Muscle of leg (tissue), 3 donors: ENCODE measurements at regions not wholly inside any gene's neighbourhood (a gene's known extent, or its start where the extent isn't known, plus 50 kb on each side); places are given as distances from the start of the nearest gene placed in this dataset.

ENCODE experiments used
- DNase-seq: peaks from one replicate; pipeline ENCODE4 v3.0.0; 2013
- H3K27ac ChIP-seq: one replicate; pipeline ENCODE4 v1.5.1; 2013; ENCODE audit warnings: mild to moderate bottlenecking, low read length, control low read depth
- H3K27me3 ChIP-seq: one replicate; pipeline ENCODE4 v1.6.1; 2013; ENCODE audit warnings: low read length; ENCODE audit not compliant: control insufficient read depth, insufficient read depth
- H3K36me3 ChIP-seq: one replicate; pipeline ENCODE4 v1.6.1; 2013; ENCODE audit warnings: low read length; ENCODE audit not compliant: control insufficient read depth, insufficient read depth
- H3K4me1 ChIP-seq: one replicate; pipeline ENCODE4 v1.6.1; 2013; ENCODE audit warnings: low read length; ENCODE audit not compliant: control insufficient read depth, insufficient read depth
- H3K4me3 ChIP-seq: one replicate; pipeline ENCODE4 v1.5.1; 2013; ENCODE audit warnings: low read length, control low read depth
- H3K9me3 ChIP-seq: replicated peaks from 2 replicates; pipeline ENCODE4 v1.6.1; 2013; ENCODE audit warnings: low read depth, low read length; ENCODE audit not compliant: control insufficient read depth
- WGBS: methylation state at CpG from one replicate; pipeline ENCODE4 v1.1.5; 2013; ENCODE audit warnings: missing lambda C conversion rate; ENCODE audit not compliant: insufficient coverage; 5-methylcytosine and 5-hydroxymethylcytosine counted together

DNA sequence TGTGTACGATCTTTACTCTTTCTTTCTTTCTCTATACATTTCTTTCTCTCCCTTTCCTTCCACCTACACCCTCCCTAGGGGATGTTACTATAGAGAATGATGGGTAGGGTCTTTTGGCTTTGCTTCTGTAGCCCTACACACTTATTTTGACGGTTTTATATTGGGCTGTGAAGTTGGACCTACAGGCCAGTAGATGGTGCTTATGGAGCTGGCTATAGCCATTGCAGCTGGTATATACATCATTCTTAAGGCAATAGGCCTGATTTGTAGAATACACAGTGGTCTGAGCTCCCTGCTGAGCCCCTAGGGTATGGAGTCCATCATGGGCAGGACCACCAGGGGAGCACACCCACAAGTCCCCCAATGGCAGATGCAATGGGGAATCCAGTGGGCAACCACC is 1869.7 kb downstream of the STIM2 start:
- Histone ChIP-seq H3K4me1 (no peaks in the 10 kb centered on the region), H3K27me3 (no peaks in the 10 kb centered on the region), H3K9me3 (no peaks in the 10 kb centered on the region), H3K36me3 (no peaks in the 10 kb centered on the region), H3K4me3 (no peak overlapping the region), H3K27ac (no peak overlapping the region)
- no CpG with 5 or more reads among the region's 2 CpGs for WGBS
- DNase-seq: no peak

DNA sequence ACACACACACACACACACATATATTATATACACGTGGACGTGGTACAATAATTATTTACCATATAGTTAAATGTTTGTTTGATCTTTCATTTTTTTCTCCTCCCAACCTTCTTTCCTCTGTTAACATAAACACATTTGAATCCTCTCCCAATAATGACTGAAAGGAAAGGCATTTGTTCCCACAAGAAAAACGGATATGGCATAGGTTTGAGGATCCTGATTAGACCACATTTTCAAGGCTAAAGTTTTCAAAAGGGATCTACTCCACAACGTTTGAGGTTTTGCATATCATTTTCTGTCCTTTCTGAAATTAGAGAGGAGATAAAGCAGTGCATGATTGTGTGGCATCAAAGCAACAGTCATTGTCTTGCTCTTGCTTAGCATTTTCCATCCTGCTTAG is 1883.4 kb downstream of the STIM2 start:
- WGBS: no CpG with 5 or more reads among the region's 4 CpGs
- no peak for DNase-seq
- H3K4me1 ChIP-seq: no peaks in the 10 kb centered on the region
- no peaks in the 10 kb centered on the region for H3K9me3 ChIP-seq
- H3K36me3 ChIP-seq: no peaks in the 10 kb centered on the region
- no peak overlapping the region for H3K27ac ChIP-seq
- H3K4me3 ChIP-seq: no peak overlapping the region
- H3K27me3 ChIP-seq: no peaks in the 10 kb centered on the region

DNA sequence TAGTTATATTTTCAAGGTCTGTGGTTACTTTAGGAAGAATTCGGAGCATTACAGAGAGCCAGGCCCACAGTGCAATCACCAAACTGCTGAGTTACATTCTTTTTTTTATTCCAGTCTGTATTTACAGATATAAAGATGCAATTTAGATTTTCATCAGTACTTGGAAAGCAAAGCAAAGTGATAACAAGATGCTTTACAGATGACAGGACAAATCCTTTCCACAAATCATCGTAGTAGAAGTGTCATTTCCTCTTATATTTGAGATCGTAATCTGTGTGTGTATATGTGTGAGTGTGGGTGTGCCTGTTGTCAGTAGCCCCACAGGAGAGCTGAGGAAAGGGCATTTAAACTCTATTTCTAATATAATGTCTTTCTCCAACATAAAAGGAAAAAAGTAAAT is 1893.7 kb downstream of the STIM2 start:
- DNase-seq: no peak
- no peaks in the 10 kb centered on the region for H3K27me3 ChIP-seq
- no peaks in the 10 kb centered on the region for H3K9me3 ChIP-seq
- H3K36me3 ChIP-seq: no peaks in the 10 kb centered on the region
- no peak overlapping the region for H3K4me3 ChIP-seq
- H3K4me1 ChIP-seq: no peaks in the 10 kb centered on the region
- no peak overlapping the region for H3K27ac ChIP-seq
- WGBS: no CpG with 5 or more reads among the region's 3 CpGs

DNA sequence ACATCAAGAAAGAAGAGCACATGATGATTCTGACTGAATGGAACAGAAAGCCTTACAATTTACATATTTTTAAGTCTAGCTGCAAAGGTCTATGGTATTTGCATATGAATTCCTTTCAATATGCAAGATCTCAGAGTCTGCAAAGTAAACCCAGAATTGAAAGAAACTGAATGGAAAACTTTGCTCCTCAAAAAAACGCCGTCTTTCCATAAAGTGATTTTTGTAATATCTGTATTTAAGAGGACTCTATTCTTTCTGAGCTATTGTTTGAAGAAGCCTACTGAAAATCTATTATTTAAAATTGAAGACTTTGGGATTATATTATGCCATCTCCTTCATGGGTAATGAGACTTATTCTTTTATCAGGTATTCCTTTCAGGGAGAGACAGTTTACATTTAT is 1894.4 kb downstream of the STIM2 start:
- no CpG with 5 or more reads among the region's 2 CpGs for WGBS
- Histone ChIP-seq H3K27me3 (no peaks in the 10 kb centered on the region), H3K4me3 (no peak overlapping the region), H3K9me3 (no peaks in the 10 kb centered on the region), H3K36me3 (no peaks in the 10 kb centered on the region), H3K4me1 (no peaks in the 10 kb centered on the region), H3K27ac (no peak overlapping the region)
- no peak for DNase-seq

DNA sequence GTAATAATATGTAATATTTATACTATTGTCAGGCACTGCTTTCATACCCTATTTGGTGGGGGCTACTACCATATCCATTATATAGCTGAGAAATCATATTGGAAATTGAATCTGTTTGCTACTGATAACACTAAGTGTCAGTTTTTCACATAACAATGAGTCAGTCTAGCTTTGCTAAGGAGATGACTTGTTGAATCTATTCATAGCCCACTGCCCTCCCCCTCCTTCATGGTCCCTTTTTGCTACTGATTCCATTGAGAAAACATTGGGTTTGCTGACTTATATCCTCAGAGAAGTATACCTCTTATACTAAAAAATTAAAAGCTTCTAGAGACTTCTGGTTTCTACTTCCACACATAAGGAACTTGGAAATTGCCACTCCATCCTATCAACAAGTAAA is 1898.4 kb downstream of the STIM2 start:
- no peaks in the 10 kb centered on the region for H3K27me3 ChIP-seq
- no peak overlapping the region for H3K4me3 ChIP-seq
- DNase-seq: no peak
- H3K9me3 ChIP-seq: no peaks in the 10 kb centered on the region
- H3K27ac ChIP-seq: no peak overlapping the region
- no peaks in the 10 kb centered on the region for H3K36me3 ChIP-seq
- no peaks in the 10 kb centered on the region for H3K4me1 ChIP-seq

DNA sequence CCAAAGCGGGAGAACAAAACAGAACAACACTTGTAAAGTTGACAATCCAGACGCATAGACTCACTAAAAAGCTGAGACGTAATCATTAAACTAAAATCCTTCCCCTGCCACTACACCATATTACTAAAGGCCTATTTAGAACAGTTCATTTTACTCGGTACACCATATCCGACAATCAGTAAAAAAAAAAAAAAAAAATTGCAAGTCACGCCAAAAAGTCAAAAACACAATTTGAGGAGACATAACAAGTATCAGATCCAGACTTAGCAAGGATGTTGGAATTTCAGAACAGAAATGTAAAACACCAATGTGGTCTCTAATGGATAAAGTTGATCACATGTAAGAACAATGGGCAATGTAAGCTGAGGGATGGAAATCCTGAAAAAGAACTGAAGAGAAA is 1899.4 kb downstream of the STIM2 start:
- no peaks in the 10 kb centered on the region for H3K4me1 ChIP-seq
- DNase-seq: no peak
- no CpG with 5 or more reads among the region's 6 CpGs for WGBS
- H3K36me3 ChIP-seq: no peaks in the 10 kb centered on the region
- no peak overlapping the region for H3K4me3 ChIP-seq
- H3K27me3 ChIP-seq: no peaks in the 10 kb centered on the region
- no peaks in the 10 kb centered on the region for H3K9me3 ChIP-seq
- H3K27ac ChIP-seq: no peak overlapping the region

DNA sequence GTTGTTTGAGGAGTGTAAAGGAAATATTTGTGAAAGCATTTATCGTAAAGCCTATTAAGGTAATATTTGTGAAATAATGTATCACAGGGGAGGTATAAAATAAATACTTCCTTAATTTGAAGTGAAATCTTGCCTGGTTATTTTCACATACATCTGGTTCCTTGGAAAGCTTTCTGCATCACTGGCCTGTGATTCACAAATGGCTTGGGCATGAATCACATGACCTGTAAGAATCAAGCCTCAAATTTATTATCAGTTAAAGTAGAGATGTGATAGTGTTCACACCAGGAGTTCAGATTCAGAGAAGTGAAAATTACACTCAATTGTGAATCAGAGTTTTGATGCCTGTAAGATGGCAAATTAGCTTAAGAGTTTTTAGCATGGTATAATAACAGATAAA is 1911.4 kb downstream of the STIM2 start:
- no peak for DNase-seq
- Histone ChIP-seq H3K4me1 (no peaks in the 10 kb centered on the region), H3K27me3 (no peaks in the 10 kb centered on the region), H3K4me3 (no peak overlapping the region), H3K9me3 (no peaks in the 10 kb centered on the region), H3K36me3 (no peaks in the 10 kb centered on the region), H3K27ac (no peak overlapping the region)
- WGBS: no CpG with 5 or more reads among the region's 1 CpG

DNA sequence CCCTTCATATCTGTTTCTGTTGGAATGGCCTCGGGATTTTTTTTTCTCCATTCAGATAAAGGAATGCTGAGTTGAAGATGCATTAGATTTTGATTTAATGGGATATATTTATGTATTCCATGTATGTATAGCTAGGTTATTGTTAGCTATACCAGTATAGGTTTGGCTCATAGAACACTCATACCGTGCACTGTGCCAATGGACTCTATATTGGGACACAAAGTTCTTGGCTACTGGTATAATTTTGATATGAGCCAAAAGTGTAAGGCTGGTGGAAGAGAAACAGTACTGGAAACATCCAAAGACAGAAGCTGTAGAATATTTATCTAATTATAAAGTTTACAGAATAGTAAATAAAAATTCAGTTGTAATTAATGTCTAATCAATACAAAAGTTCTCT is 1912.1 kb downstream of the STIM2 start:
- Histone ChIP-seq H3K27ac (no peak overlapping the region), H3K36me3 (no peaks in the 10 kb centered on the region), H3K27me3 (no peaks in the 10 kb centered on the region), H3K4me1 (no peaks in the 10 kb centered on the region), H3K4me3 (no peak overlapping the region), H3K9me3 (no peaks in the 10 kb centered on the region)
- whole genome bisulfite sequencing: 100% methylated on average over 1 of the region's 2 CpGs
- DNase-seq: no peak

DNA sequence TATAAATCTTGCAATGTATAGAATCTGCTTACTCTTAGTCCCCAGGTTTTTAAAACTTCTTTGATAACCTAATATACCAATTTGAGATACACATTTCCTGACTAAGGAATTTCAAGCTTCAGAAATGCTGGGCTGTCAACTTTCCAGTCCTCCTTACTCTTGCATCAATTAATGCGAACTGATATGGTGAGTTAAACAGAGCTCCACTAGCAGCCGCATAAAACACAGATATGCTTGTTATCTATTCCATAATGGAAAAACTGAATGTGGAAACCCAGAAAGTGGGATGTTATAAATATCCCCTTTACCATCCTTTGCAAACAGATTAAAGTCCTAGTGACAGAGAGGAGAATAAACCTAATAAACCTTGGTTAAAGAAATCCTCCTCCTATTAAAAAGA is 1913.7 kb downstream of the STIM2 start:
- Histone ChIP-seq H3K4me3 (no peak overlapping the region), H3K36me3 (no peaks in the 10 kb centered on the region), H3K27me3 (no peaks in the 10 kb centered on the region), H3K9me3 (no peaks in the 10 kb centered on the region), H3K4me1 (no peaks in the 10 kb centered on the region), H3K27ac (no peak overlapping the region)
- WGBS: no CpG with 5 or more reads among the region's 2 CpGs
- peak; percentile 2 for DNase-seq

DNA sequence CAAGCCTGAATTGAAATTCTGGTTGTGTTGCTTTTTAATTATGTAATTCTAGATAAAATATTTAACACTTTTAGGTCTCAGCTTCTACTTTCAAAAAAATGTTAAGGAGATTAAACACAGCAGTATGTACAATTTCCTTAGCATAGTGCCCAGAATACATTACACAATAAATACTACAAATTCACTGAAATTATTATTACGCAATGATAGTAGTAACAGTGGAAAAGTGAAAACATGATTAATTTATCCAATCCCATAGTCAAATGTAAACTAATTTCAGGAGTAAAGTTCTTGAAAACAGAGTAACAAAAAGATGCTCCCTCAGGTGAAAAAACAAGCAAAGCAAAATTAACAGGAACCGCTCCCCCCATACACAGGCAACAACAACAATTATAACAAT is 1915.4 kb downstream of the STIM2 start:
- no peaks in the 10 kb centered on the region for H3K36me3 ChIP-seq
- H3K4me3 ChIP-seq: no peak overlapping the region
- H3K27me3 ChIP-seq: no peaks in the 10 kb centered on the region
- H3K27ac ChIP-seq: no peak overlapping the region
- DNase-seq: no peak
- H3K4me1 ChIP-seq: no peaks in the 10 kb centered on the region
- no CpG with 5 or more reads among the region's 2 CpGs for WGBS
- H3K9me3 ChIP-seq: no peaks in the 10 kb centered on the region

DNA sequence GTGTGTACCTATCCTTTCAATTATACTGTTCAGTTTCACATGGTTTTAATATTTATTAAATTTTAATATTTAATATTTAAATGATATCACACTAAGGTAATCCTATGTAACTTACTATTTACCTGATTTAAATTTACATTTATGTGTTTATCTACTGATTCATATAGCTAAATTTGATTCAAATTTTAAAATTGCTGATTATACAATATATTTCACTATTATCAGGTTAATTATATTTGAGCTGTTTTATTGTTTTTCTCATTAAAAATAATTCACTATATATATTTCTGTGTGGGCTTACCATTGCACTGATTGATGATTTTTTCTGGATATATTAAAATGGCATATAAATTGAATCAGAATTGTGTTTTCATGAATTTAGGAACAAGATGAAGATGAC is 1923.5 kb downstream of the STIM2 start:
- Histone ChIP-seq H3K4me1 (no peaks in the 10 kb centered on the region), H3K27me3 (no peaks in the 10 kb centered on the region), H3K9me3 (no peaks in the 10 kb centered on the region), H3K36me3 (no peaks in the 10 kb centered on the region), H3K4me3 (no peak overlapping the region), H3K27ac (no peak overlapping the region)
- DNase-seq: no peak
